NB4 (cell line): ENCODE measurements at regions not wholly inside any gene's neighbourhood (a gene's known extent, or its start where the extent isn't known, plus 50 kb on each side); places are given as distances from the start of the nearest gene placed in this dataset.
A peak's percentile ranks its signal among the peaks of the same experiment; 100 is the strongest.

ENCODE experiments used
- DNase-seq: peaks from one replicate; pipeline ENCODE4 v3.0.0; 2010; ENCODE audit warnings: low read depth
- H3K4me3 ChIP-seq: one replicate; pipeline ENCODE4 v1.5.1; 2011; ENCODE audit warnings: mild to moderate bottlenecking, low read depth, low read length, moderate library complexity
- MYC ChIP-seq: IDR thresholded peaks from 2 replicates; pipeline ENCODE4 v1.6.1; 2011; ENCODE audit warnings: low read depth, low read length
- POLR2A ChIP-seq: IDR thresholded peaks from 2 replicates; pipeline ENCODE4 v1.6.1; 2011; ENCODE audit warnings: mild to moderate bottlenecking; ENCODE audit not compliant: insufficient read length; ENCODE audit errors: extremely low read depth
- TF ChIP-seq, protein P1 (sequence below): IDR thresholded peaks from 2 replicates; pipeline ENCODE4 v1.6.1; 2011; ENCODE audit warnings: low read depth, low read length
- TF ChIP-seq, protein P2 (sequence below): IDR thresholded peaks from one replicate; pipeline ENCODE4 v1.5.1; 2012; ENCODE audit warnings: low read depth, low read length

DNA sequence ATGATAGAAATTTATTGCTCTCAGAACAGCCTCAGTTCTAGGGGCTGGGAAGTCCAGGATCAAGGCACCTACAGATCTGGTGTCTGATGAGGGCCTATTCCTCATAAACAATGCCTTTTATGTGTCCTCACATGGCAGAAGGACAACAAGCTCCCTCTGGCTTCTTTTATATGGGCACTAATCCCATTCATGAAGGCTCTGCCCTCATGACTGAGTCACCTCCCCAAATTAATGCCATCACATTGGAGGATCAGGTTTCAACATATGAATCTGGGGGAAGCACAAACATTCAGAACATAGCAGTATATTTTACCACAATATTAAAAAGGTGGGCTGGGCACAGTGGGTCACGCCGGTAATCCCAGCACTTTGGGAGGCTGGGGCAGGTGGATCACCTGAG lies 58.5 kb upstream of the CCN6 start:
- TF ChIP-seq, protein P1, sequence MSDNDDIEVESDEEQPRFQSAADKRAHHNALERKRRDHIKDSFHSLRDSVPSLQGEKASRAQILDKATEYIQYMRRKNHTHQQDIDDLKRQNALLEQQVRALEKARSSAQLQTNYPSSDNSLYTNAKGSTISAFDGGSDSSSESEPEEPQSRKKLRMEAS, result no peak
- TF ChIP-seq MYC (no peak), POLR2A (no peak)
- TF ChIP-seq, protein P2, sequence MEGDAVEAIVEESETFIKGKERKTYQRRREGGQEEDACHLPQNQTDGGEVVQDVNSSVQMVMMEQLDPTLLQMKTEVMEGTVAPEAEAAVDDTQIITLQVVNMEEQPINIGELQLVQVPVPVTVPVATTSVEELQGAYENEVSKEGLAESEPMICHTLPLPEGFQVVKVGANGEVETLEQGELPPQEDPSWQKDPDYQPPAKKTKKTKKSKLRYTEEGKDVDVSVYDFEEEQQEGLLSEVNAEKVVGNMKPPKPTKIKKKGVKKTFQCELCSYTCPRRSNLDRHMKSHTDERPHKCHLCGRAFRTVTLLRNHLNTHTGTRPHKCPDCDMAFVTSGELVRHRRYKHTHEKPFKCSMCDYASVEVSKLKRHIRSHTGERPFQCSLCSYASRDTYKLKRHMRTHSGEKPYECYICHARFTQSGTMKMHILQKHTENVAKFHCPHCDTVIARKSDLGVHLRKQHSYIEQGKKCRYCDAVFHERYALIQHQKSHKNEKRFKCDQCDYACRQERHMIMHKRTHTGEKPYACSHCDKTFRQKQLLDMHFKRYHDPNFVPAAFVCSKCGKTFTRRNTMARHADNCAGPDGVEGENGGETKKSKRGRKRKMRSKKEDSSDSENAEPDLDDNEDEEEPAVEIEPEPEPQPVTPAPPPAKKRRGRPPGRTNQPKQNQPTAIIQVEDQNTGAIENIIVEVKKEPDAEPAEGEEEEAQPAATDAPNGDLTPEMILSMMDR, result no peak
- no peak for DNase-seq
- H3K4me3 ChIP-seq, result no peak overlapping the region

- no peak overlapping the region for H3K4me3 ChIP-seq
- TF ChIP-seq MYC, result no peak
- TF ChIP-seq, protein P2, result no peak
- TF ChIP-seq, protein P1, result no peak
- DNase-seq, result no peak
Measured at GRCh38 chr6:111996144-111996865, 57.6 kb upstream of the CCN6 start.

DNA sequence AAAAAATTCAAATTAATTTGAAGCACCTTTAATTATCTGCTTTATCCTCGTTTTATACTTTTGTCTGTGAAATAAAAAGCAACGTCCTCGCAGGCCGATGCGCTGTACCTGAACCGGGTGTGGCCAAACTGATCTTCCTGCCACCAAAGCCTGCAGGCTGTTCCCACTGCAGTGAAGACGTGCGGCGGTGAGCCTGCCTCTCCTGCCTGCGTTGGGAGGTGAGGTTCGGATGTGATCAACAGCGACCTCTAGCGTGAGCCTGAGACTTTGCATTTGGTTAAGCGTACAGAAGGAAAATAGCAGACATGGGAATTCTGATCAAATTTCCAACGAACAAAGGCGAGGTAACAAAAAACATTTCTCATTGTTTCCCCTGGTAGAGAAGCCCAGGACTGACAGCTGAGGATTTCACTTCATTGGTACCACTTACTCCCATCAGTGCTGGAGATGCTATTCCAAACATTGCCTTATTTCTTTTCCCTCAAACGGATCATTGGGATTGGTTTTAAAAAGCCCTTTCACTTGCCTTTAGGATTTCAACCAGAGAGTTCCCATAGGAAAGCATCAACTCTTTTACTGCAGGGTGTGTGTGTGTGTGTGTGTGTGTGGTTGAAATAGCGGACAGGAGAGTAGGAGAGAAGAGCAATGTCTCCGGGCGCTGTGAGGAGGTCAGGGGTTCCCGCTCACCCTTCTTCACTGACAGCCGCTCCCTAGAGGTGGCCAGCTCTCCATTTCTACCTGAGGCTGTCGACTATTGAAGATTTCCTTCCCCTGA lies 56.6 kb upstream of the CCN6 start:
- TF ChIP-seq, protein P2, result peak; percentile 88
- no peak for TF ChIP-seq MYC
- peak; percentile 87 for DNase-seq
- no peak overlapping the region for H3K4me3 ChIP-seq

GRCh38 chr6:111997853-111998208 lies 56.1 kb upstream of the CCN6 start:
- TF ChIP-seq, protein P1, result no peak
- TF ChIP-seq, protein P2, result no peak
- no peak for TF ChIP-seq POLR2A
- no peak for TF ChIP-seq MYC
- no peak for DNase-seq
- no peak overlapping the region for H3K4me3 ChIP-seq

GRCh38 chr6:112002307-112002706 lies 51.6 kb upstream of the CCN6 start:
- no peak for DNase-seq
- H3K4me3 ChIP-seq, result no peak overlapping the region
- TF ChIP-seq, protein P2, result no peak
- TF ChIP-seq POLR2A (no peak), MYC (no peak)
